ENCODE measurements at regions not wholly inside any gene's neighbourhood (a gene's known extent, or its start where the extent isn't known, plus 50 kb on each side); places are given as distances from the start of the nearest gene placed in this dataset.
"Not testable (repeated sequence)": the region's sequence is repeated elsewhere in the genome, so short reads cannot be mapped to it uniquely, and the experiment has no call there.

- no peak for DNase-seq (ENCODE audit: low read depth)
Observed at GRCh38 chr4:26213317-26213716, 107.5 kb upstream of the RBPJ start.

- no peak for DNase-seq (ENCODE audit: low read depth)
Observed at GRCh38 chr4:26214994-26215393, 105.8 kb upstream of the RBPJ start.

GRCh38 chr4:26215725-26216124 lies 105.1 kb upstream of the RBPJ start:
- DNase-seq (ENCODE audit: low read depth), result no peak

- no peak for DNase-seq (ENCODE audit: low read depth)
Observed at GRCh38 chr4:26217481-26217880, 103.3 kb upstream of the RBPJ start.

- DNase-seq (ENCODE audit: low read depth), result no peak
Observed at GRCh38 chr4:26217961-26218676, 102.7 kb upstream of the RBPJ start.

GRCh38 chr4:26218677-26219605 lies 101.9 kb upstream of the RBPJ start:
- DNase-seq (ENCODE audit: low read depth), result no peak

GRCh38 chr4:26220696-26221095 lies 100.1 kb upstream of the RBPJ start:
- peak; percentile 60 for DNase-seq (ENCODE audit: low read depth)

- DNase-seq (ENCODE audit: low read depth), result no peak
Observed at GRCh38 chr4:26223155-26223554, 97.7 kb upstream of the RBPJ start.

DNA sequence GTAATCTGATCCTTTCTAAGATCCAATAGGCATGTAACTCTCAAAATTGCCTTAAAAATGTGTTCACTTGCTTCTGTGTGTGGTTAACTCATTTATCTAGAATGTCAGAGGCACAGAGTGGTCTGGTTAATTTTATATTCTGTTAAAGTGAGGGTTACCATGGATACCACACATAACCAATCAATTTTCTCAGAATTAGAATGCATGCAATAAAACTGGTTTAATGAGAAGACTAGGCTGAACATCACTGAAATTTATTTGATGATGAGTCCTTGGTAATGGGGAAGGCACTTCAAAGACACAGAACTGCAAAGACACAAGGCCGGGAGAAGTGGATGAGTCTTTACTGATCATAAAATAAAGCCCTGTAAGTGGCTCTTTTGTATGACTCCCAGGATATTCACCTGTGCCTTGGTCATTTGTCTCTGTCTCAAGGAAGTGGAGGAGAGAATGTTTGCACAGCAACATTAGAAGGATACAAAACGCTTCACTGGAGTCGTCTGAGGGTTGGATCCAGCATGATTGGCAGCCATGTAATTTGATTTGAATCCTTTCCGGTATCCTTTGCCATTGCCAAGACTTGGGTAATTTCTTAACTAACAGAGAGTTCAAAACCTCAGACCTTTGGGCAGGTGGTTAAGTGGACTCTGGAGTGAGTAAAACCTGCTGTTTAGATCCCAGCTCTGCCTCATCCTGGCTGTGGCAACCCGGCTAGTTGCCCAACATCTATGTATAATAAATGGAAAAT lies 94.0 kb upstream of the RBPJ start:
- DNase-seq (ENCODE audit: low read depth), result no peak

DNA sequence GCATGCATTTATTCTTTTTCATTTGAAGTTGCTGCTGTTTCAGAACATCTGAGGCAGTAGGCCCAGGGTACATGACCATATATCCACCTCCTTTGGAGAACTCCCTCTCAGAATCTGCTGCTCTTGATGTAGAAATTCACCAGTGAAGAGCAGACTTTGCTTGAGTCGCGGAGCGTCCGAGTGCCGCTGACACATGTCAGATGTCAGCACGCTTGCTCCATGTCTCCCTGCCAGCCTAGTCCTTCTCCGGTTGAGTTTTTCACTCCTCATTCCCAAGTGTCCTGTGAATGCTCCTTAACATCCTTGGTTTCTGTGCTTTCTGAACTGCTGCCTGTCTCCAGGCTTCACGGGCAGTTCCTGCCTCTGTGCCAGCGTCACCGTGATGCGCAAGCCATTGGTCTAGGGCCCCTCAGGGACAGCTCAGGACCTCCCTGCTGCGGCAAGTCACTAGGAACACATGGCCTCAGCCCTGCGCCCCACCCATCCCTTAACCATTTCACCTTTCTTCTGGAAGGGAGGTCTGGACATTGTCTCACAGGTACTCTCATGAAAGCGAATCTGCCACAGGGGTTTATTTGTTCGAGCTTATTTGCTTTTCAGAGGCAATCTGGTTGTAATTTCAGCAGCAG lies 93.1 kb upstream of the RBPJ start:
- no peak for DNase-seq (ENCODE audit: low read depth)

DNA sequence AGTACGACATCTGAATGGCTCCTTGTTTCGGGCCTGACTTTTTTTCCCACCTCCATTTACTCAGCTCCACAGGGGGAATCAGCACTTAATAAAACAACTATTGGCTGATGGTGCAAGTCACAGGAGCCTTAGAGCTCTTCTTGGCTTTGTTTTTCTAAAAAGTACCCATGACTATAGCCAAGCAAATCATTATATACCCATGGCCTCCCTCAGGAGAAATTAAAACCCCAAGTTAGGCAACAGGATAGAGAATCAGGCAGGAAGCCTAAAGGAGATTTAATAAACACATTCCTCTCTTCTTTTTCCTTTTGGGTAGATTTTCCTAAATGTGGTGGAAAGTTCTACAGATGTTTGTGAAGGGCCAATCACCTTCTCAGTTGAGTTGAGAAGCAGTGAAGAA lies 91.9 kb upstream of the RBPJ start:
- no peak for DNase-seq (ENCODE audit: low read depth)

GRCh38 chr4:26229974-26230373 lies 90.8 kb upstream of the RBPJ start:
- DNase-seq (ENCODE audit: low read depth), result no peak

DNA sequence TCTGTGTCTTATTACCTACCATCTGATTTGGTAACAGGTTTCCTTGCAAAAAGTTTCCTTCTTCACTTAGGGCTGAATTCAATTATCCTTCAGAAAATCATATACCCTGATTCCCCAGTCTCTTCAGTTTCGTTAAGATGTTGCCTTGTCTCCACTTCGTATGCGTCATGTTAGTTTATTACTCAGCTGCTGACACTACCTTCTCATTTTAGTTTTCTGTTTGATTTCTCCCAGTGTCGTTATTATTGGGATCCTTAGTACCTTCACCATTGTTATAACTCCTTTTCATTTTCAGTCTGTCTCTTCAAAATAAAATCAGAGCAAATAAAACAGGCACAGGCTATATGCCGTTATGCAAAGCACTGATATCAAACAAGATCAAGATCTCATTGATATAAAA lies 87.5 kb upstream of the RBPJ start:
- DNase-seq (ENCODE audit: low read depth), result no peak

- DNase-seq (ENCODE audit: low read depth), result peak; percentile 90
Observed at GRCh38 chr4:26235500-26235899, 85.3 kb upstream of the RBPJ start.

DNA sequence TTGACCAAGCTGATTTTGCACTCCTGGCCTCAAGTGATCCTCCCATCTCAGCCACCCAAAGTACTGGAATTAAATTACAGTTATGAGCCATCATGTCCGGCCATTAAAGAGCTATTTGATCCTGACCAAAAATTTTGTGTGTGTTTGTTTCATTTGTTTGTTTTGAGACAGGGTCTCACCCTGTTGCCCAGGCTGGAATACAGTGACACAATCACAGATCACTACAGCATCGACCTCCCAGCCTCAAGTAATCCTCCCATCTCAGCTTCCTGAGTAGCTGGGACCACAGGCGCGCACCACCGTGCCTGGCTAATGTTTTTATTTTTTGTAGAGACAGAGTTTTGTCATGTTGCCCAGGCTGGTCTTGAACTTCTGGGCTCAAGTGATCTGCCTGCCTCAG lies 82.9 kb upstream of the RBPJ start:
- DNase-seq (ENCODE audit: low read depth), result no peak

- DNase-seq (ENCODE audit: low read depth), result no peak
Observed at GRCh38 chr4:26238426-26238777, 82.4 kb upstream of the RBPJ start.

DNA sequence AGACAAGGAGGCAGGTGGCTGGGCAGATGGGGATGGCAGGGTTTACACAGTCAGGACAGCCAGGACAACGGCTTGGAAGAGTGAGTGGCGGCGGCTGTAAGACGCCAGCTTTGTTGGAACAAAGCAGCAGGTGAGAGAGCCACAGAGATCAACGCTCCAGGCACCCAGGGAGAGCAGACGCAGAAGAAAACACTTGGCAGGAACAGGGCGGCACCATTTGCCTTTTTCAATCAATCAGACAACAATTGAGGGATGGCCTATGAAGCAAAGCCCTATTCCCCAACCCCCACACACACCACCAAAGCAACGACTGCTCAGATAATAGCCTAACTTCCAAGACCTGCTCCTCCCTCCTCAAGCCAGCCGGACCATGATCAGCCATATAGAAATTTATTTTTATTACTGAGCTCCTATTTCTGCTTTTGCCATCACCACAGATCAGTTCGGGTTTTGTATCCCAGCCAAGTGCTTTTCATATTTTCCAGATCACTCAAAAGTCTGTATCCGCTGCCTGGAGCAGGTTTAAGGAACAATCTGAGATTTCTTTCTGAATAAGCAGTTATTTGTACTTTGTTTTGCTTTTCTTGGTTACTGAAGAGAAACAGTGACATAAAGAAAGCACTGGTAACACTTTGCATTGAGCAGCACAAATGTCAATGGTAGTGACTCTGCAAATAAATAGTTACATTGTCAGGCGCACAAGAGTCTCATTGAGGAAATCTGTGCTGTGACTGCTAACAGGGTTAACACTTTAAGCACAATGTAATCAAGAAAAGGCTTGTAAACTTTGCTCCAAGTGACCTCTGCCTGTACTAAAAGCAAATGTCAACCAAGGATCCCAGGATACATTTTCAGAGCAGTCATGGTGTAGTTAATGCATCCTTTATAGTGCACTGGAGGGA lies 81.8 kb upstream of the RBPJ start:
- DNase-seq (ENCODE audit: low read depth), result peak; percentile 63

DNA sequence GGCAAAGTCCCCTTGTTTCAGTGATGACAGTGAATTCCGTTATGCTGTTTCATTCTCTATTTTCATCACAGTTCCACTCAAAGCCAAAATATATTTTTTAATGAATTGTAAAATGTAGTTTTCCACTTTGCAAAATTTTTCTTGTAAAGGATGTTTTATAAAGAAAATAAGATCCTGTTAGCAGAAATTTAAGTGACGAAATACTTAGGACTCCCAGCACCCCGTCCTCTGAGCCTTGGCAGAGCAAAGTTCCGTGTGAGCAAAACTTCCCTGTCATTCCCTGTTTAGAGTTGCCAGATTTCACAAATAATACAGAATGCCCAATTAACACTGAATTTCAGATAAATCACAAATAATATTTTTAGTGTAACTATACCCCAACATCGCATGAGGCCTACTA lies 81.0 kb upstream of the RBPJ start:
- DNase-seq (ENCODE audit: low read depth), result no peak

GRCh38 chr4:26241179-26241578 lies 79.6 kb upstream of the RBPJ start:
- DNase-seq (ENCODE audit: low read depth), result no peak

DNA sequence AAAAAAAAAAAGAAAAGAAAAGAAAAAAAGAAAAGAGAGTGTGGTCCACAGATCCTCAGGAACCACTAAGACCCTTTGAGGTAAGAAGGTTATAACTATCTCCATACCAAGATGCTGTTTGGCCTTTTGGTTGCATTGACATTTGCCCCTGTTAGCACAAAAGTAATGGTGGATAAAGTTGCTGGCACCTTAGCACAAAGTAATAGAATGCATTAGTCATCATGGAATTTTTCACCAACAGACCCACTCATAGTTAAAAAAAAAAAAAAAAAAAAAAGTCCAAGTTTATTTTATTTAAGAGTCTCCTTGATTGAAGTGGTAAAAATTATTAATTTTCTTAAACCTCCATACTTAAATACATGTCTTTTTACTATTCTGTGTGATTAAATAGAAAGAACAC lies 78.4 kb upstream of the RBPJ start:
- no peak for DNase-seq (ENCODE audit: low read depth)

DNA sequence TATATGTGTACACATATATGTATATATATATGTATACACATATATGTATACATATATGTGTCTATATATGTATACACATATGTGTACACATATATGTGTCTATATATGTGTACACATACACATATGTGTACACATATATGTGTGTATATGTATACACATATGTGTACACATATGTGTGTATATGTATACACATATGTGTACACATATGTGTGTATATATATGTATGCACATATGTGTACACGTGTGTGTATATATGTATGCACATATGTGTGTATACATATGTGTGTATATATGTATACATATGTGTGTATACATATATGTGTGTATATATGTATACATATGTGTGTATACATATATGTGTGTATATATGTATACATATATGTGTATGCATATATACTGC lies 76.7 kb upstream of the RBPJ start:
- DNase-seq (ENCODE audit: low read depth), result not testable (repeated sequence)
